H9 (cell line): ENCODE measurements at regions not wholly inside any gene's neighbourhood (a gene's known extent, or its start where the extent isn't known, plus 50 kb on each side); places are given as distances from the start of the nearest gene placed in this dataset.

ENCODE experiments used
- DNase-seq: peaks from one replicate; pipeline ENCODE4 v3.0.0-alpha.2; 2017
- H2AFZ ChIP-seq: one replicate; pipeline ENCODE4 v1.6.1; 2013; ENCODE audit warnings: mild to moderate bottlenecking, low read length, control low read depth, moderate library complexity
- H2AK5ac ChIP-seq: 2 replicates; pipeline ENCODE4 v1.6.1; 2013; ENCODE audit warnings: low read length, control low read depth, mixed read lengths; ENCODE audit not compliant: insufficient read length
- H2BK120ac ChIP-seq: one replicate; pipeline ENCODE4 v1.6.1; 2013; ENCODE audit warnings: low read depth, mild to moderate bottlenecking, low read length, control low read depth, inconsistent platforms; ENCODE audit not compliant: poor library complexity, severe bottlenecking
- H2BK12ac ChIP-seq: 2 replicates; pipeline ENCODE4 v1.6.1; 2013; ENCODE audit warnings: low read length, control low read depth, mixed read lengths, low read depth; ENCODE audit not compliant: insufficient read length
- H2BK15ac ChIP-seq: 2 replicates; pipeline ENCODE4 v1.6.1; 2013; ENCODE audit warnings: low read depth, low read length, control low read depth
- H2BK20ac ChIP-seq: one replicate; pipeline ENCODE4 v1.6.1; 2013; ENCODE audit warnings: low read depth, mild to moderate bottlenecking, low read length, control low read depth, inconsistent platforms; ENCODE audit not compliant: poor library complexity, severe bottlenecking
- H2BK5ac ChIP-seq: 2 replicates; pipeline ENCODE4 v1.6.1; 2013; ENCODE audit warnings: low read length, control low read depth, mixed read lengths; ENCODE audit not compliant: insufficient read length
- H3K14ac ChIP-seq: 2 replicates; pipeline ENCODE4 v1.6.1; 2013; ENCODE audit warnings: low read length, control low read depth; ENCODE audit not compliant: insufficient read depth
- H3K18ac ChIP-seq: 2 replicates; pipeline ENCODE4 v1.6.1; 2013; ENCODE audit warnings: low read depth, mild to moderate bottlenecking, mixed read lengths, low read length, control low read depth; ENCODE audit not compliant: insufficient read length
- H3K23ac ChIP-seq: 2 replicates; pipeline ENCODE4 v1.6.1; 2013; ENCODE audit warnings: low read length, control low read depth, mixed read lengths, low read depth; ENCODE audit not compliant: insufficient read length
- H3K23me2 ChIP-seq: 2 replicates; pipeline ENCODE4 v1.6.1; 2013; ENCODE audit warnings: low read depth, mild to moderate bottlenecking, mixed read lengths, low read length, control low read depth; ENCODE audit not compliant: insufficient read length, poor library complexity, severe bottlenecking
- H3K27ac ChIP-seq: 2 replicates; pipeline ENCODE4 v1.5.1; 2013; ENCODE audit warnings: low read length, control low read depth, mixed read lengths, low read depth; ENCODE audit not compliant: insufficient read length
- H3K27me3 ChIP-seq: 2 replicates; pipeline ENCODE4 v1.6.1; 2013; ENCODE audit warnings: low read length, control low read depth, inconsistent platforms; ENCODE audit not compliant: insufficient read depth
- H3K4ac ChIP-seq: 2 replicates; pipeline ENCODE4 v1.6.1; 2013; ENCODE audit warnings: low read depth, mild to moderate bottlenecking, control low read depth, inconsistent platforms, low read length, moderate library complexity
- H3K4me1 ChIP-seq: 2 replicates; pipeline ENCODE4 v1.6.1; 2013; ENCODE audit warnings: low read length, control low read depth, inconsistent platforms; ENCODE audit not compliant: insufficient read depth
- H3K4me2 ChIP-seq: 2 replicates; pipeline ENCODE4 v1.6.1; 2013; ENCODE audit warnings: low read length, control low read depth, mixed read lengths; ENCODE audit not compliant: insufficient read length, insufficient read depth
- H3K56ac ChIP-seq: 2 replicates; pipeline ENCODE4 v1.6.1; 2013; ENCODE audit warnings: low read depth, mild to moderate bottlenecking, mixed read lengths, low read length, control low read depth; ENCODE audit not compliant: insufficient read length
- H3K79me1 ChIP-seq: 2 replicates; pipeline ENCODE4 v1.6.1; 2013; ENCODE audit warnings: low read depth, mild to moderate bottlenecking, moderate library complexity, low read length, control low read depth, inconsistent platforms; ENCODE audit not compliant: insufficient read depth, poor library complexity, severe bottlenecking
- H3K79me2 ChIP-seq: 2 replicates; pipeline ENCODE4 v1.6.1; 2013; ENCODE audit warnings: low read length, control low read depth, inconsistent platforms; ENCODE audit not compliant: insufficient read depth
- H3K9ac ChIP-seq: 2 replicates; pipeline ENCODE4 v1.6.1; 2013; ENCODE audit warnings: low read length, control low read depth, mixed read lengths; ENCODE audit not compliant: insufficient read length; ENCODE audit errors: extremely low read depth
- H3K9me3 ChIP-seq: one replicate; pipeline ENCODE4 v1.6.1; 2013; ENCODE audit warnings: low read depth, low read length, inconsistent platforms; ENCODE audit not compliant: control insufficient read depth
- H3T11ph ChIP-seq: one replicate; pipeline ENCODE4 v1.6.1; 2013; ENCODE audit warnings: mild to moderate bottlenecking, low read length, control low read depth, inconsistent platforms
- H4K20me1 ChIP-seq: one replicate; pipeline ENCODE4 v1.6.1; 2013; ENCODE audit not compliant: control insufficient read depth, insufficient read length, insufficient read depth
- H4K5ac ChIP-seq: 2 replicates; pipeline ENCODE4 v1.6.1; 2013; ENCODE audit warnings: low read depth, mild to moderate bottlenecking, mixed read lengths, low read length, control low read depth; ENCODE audit not compliant: insufficient read length
- H4K8ac ChIP-seq: replicated peaks from 2 replicates; pipeline ENCODE4 v1.6.1; 2013; ENCODE audit warnings: low read length, control low read depth, mixed read lengths, low read depth; ENCODE audit not compliant: insufficient read length
- H4K91ac ChIP-seq: 2 replicates; pipeline ENCODE4 v1.6.1; 2013; ENCODE audit warnings: low read depth, mild to moderate bottlenecking, moderate library complexity, mixed read lengths, low read length, control low read depth; ENCODE audit not compliant: insufficient read length
- H3K27ac Mint-ChIP-seq, 3 experiments: 2 replicates in 2 of 3; 3 replicates in 1 of 3; pipeline ENCODE4 v1.8.0; 2020 to 2021; ENCODE audit warnings: mixed read lengths in 3 of 3, mild to moderate bottlenecking in 1 of 3, moderate library complexity in 1 of 3
- H3K27me3 Mint-ChIP-seq: 2 replicates; pipeline ENCODE4 v1.8.0; 2021; ENCODE audit warnings: low read depth, mild to moderate bottlenecking, moderate library complexity, mixed read lengths
- H3K36me3 Mint-ChIP-seq, 3 experiments: 2 replicates in 2 of 3; 3 replicates in 1 of 3; pipeline ENCODE4 v1.8.0; 2020 to 2021; ENCODE audit warnings: low read depth in 3 of 3, mixed read lengths in 3 of 3; ENCODE audit not compliant: insufficient read depth in 1 of 3
- H3K4me1 Mint-ChIP-seq, 2 experiments: 2 replicates each; pipeline ENCODE4 v1.8.0; 2020; ENCODE audit warnings: mixed read lengths in 2 of 2
- H3K4me3 Mint-ChIP-seq, 2 experiments: 2 replicates in 1 of 2; 3 replicates in 1 of 2; pipeline ENCODE4 v1.8.0; 2020 to 2021; ENCODE audit warnings: mild to moderate bottlenecking in 2 of 2, mixed read lengths in 2 of 2, moderate library complexity in 1 of 2
- H3K9me3 Mint-ChIP-seq, 2 experiments: 2 replicates in 1 of 2; 3 replicates in 1 of 2; pipeline ENCODE4 v1.8.0; 2020; ENCODE audit warnings: mild to moderate bottlenecking in 2 of 2, mixed read lengths in 2 of 2, moderate library complexity in 1 of 2
- CTCF ChIP-seq: fragments of 200-600 bp; sonication (generic); conservative IDR thresholded peaks from 3 replicates; pipeline ENCODE4 v1.8.0; 2021; ENCODE audit warnings: antibody characterized with exemption, mild to moderate bottlenecking

GRCh38 chr3:10638466-10638865 is 133.1 kb upstream of the ATP2B2 start:
- Mint-ChIP-seq H3K27ac (no peak overlapping the region), H3K4me3 (no peak overlapping the region), H3K36me3 (peaks cover 0 to 3% (median 0%) of the 10 kb centered on the region in 3 experiments; a peak in 1 of 7 replicates), H3K4me1 (no peaks in the 10 kb centered on the region), H3K9me3 (peaks cover 10 to 11% of the 10 kb centered on the region in 2 experiments), H3K27me3 (peaks cover 26% of the 10 kb centered on the region)
- Histone ChIP-seq H3K23me2 (no peaks in the 10 kb centered on the region), H2BK120ac (no peak overlapping the region), H3T11ph (no peak overlapping the region), H4K8ac (no peak overlapping the region), H3K79me2 (no peaks in the 10 kb centered on the region), H3K4ac (no peak overlapping the region), H3K79me1 (no peaks in the 10 kb centered on the region), H2AFZ (no peak overlapping the region), H2AK5ac (no peak overlapping the region), H3K9ac (no peak overlapping the region), H4K20me1 (no peaks in the 10 kb centered on the region), H4K91ac (no peak overlapping the region), H2BK5ac (no peak overlapping the region), H4K5ac (no peak overlapping the region), H3K27me3 (no peaks in the 10 kb centered on the region), H3K9me3 (no peaks in the 10 kb centered on the region), H2BK15ac (no peak overlapping the region), H2BK20ac (no peak overlapping the region), H3K14ac (no peak overlapping the region), H3K56ac (no peak overlapping the region), H3K23ac (no peak overlapping the region), H3K18ac (no peak overlapping the region), H2BK12ac (no peak overlapping the region), H3K4me2 (no peak overlapping the region), H3K27ac (no peak overlapping the region), H3K4me1 (no peaks in the 10 kb centered on the region)
- no peak for TF ChIP-seq CTCF
- no peak for DNase-seq
